Activated T-cell treated with anti-CD3 and anti-CD28 coated beads, Interleukin-2, amount 50 U/mL, for 1 hour (primary cell): ENCODE measurements at regions not wholly inside any gene's neighbourhood (a gene's known extent, or its start where the extent isn't known, plus 50 kb on each side); places are given as distances from the start of the nearest gene placed in this dataset.
"Not testable (repeated sequence)": the region's sequence is repeated elsewhere in the genome, so short reads cannot be mapped to it uniquely, and the experiment has no call there.

Experiments
- DNase-seq: peaks from one replicate; pipeline ENCODE4 v3.0.0-alpha.2; 2020

- DNase-seq = no peak
These were observed 309.4 kb upstream of the DIO3 start for GRCh38 chr14:101251812-101252442.

- DNase-seq = no peak
These were observed 308.7 kb upstream of the DIO3 start for GRCh38 chr14:101252443-101253214.

GRCh38 chr14:101253948-101254347 lies 307.3 kb upstream of the DIO3 start:
- DNase-seq = no peak

GRCh38 chr14:101254805-101255764 lies 306.2 kb upstream of the DIO3 start:
- DNase-seq = no peak

- DNase-seq = no peak
These were observed 305.6 kb upstream of the DIO3 start for GRCh38 chr14:101255765-101256125.

GRCh38 chr14:101256266-101256665 lies 305.0 kb upstream of the DIO3 start:
- DNase-seq = no peak

GRCh38 chr14:101257551-101257950 lies 303.7 kb upstream of the DIO3 start:
- no peak for DNase-seq

- no peak for DNase-seq
These were observed 301.5 kb upstream of the DIO3 start for GRCh38 chr14:101259748-101260147.

- not testable (repeated sequence) for DNase-seq
These were observed 294.9 kb upstream of the DIO3 start for GRCh38 chr14:101266441-101266840.

GRCh38 chr14:101273091-101273490 lies 288.2 kb upstream of the DIO3 start:
- DNase-seq = no peak

- no peak for DNase-seq
These were observed 284.8 kb upstream of the DIO3 start for GRCh38 chr14:101276309-101277091.

- DNase-seq = no peak
These were observed 278.9 kb upstream of the DIO3 start for GRCh38 chr14:101282418-101282817.

GRCh38 chr14:101284711-101285110 lies 276.6 kb upstream of the DIO3 start:
- no peak for DNase-seq

- DNase-seq = no peak
These were observed 274.9 kb upstream of the DIO3 start for GRCh38 chr14:101286271-101287018.

- no peak for DNase-seq
These were observed 272.7 kb upstream of the DIO3 start for GRCh38 chr14:101288436-101289229.

GRCh38 chr14:101289230-101289690 lies 272.0 kb upstream of the DIO3 start:
- no peak for DNase-seq

GRCh38 chr14:101289911-101290310 lies 271.4 kb upstream of the DIO3 start:
- DNase-seq = no peak

GRCh38 chr14:101290611-101291010 lies 270.7 kb upstream of the DIO3 start:
- DNase-seq = no peak

- DNase-seq = no peak
These were observed 269.9 kb upstream of the DIO3 start for GRCh38 chr14:101291390-101291789.

GRCh38 chr14:101292448-101292847 lies 268.8 kb upstream of the DIO3 start:
- DNase-seq = no peak

- no peak for DNase-seq
These were observed 267.7 kb upstream of the DIO3 start for GRCh38 chr14:101293605-101294004.
